A204.1 (cell line): ENCODE measurements at regions not wholly inside any gene's neighbourhood (a gene's known extent, or its start where the extent isn't known, plus 50 kb on each side); places are given as distances from the start of the nearest gene placed in this dataset.
"Not testable (repeated sequence)": the region's sequence is repeated elsewhere in the genome, so short reads cannot be mapped to it uniquely, and the experiment has no call there.

Experiments
- FAIRE-seq: peaks from 2 replicates; lab custom pipeline; 2012; peaks lifted over from hg19 to GRCh38; lab: Jason Lieb, UNC

DNA sequence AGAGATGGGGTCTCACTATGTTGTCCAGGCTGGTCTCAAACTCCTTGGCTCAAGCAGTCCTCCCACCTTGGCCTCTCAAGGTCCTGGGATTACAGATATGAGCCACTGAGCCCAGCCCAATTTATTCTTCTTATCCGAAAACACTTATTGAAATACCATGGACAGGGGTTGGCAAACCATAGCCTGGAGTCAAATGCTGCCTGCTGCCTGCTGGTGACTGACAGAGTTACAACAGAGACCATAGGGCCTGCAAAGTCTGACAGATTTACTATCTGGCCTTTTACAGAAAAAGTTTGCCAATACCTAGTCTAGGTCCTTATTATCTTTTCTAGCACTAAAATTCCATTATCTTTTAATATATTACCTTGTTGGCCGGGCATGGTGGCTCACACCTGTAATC, 87.1 kb upstream of the ZNF281 start:
- FAIRE-seq, result no peak

DNA sequence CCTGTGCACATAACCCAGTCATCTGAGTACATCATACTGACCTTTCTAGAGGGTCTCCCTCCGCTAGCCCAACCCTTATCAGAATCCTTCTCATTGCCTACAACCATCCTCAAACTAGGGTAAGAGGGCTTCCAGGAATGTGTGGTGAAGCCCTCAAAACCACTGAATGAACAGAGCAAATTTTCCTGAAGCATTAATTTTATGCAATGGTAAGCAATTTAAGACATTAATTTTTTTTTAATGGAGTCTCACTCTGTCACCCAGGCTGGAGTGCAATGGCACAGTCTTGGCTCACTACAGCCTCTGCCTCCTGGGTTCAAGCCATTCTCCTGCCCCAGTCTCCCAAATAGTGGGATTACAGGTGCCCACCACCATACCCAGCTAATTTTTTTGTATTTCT, 86.1 kb upstream of the ZNF281 start:
- no peak for FAIRE-seq

DNA sequence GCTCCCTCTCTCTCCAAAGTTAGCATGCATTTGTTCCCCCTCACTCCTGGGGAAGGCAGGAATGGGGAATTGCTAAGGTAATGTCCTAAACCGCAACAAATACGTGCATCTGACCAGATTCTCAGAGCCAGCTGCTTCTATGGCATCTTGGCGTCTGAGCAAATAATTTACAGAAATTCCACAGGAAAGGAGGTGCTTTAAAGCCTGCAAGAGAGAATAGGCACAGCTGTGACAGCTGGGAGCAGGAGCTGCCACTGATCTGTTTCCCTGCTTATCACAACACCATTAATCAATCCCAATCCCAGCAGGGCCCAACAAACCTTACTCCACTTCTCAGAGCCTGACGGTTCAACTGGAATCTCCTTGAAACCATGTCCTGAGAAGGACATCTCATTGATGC, 83.5 kb upstream of the ZNF281 start:
- no peak for FAIRE-seq

DNA sequence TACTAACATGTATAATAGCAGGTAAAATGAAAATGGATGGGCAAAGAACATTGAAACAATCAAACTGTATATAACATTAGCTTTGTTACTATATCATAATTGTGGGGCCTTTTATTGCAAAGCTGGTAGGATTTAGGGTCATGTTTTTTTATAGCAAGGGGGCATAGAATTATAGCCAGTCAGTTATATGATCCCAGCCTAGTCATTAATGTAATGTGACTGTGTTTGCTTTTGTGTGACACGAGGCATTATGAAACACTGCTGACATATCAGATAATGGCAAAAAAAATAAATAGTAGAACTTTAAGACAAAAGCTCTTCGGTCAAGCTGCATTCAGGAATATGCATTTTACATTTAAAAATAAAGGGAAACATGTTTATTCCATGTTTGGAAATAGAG, 81.3 kb upstream of the ZNF281 start:
- FAIRE-seq, result no peak

DNA sequence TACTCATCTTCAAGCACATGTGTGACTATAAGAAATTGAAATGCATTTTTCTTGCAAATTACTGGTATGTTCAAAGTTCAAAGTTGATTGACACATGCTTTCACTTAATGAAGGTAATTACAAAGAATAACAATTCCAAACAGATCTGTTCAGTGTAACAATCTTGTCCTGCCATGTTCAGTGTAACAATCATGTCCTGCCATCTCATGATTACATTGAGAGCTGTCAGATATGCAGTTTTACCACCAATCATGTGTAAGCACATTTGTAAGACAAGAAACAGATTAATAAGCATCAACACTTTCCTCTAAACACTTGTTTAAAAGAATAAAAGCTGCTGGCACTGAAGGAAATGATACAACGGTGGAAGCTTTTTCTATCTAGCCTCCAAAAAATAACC, 80.3 kb upstream of the ZNF281 start:
- FAIRE-seq, result no peak

DNA sequence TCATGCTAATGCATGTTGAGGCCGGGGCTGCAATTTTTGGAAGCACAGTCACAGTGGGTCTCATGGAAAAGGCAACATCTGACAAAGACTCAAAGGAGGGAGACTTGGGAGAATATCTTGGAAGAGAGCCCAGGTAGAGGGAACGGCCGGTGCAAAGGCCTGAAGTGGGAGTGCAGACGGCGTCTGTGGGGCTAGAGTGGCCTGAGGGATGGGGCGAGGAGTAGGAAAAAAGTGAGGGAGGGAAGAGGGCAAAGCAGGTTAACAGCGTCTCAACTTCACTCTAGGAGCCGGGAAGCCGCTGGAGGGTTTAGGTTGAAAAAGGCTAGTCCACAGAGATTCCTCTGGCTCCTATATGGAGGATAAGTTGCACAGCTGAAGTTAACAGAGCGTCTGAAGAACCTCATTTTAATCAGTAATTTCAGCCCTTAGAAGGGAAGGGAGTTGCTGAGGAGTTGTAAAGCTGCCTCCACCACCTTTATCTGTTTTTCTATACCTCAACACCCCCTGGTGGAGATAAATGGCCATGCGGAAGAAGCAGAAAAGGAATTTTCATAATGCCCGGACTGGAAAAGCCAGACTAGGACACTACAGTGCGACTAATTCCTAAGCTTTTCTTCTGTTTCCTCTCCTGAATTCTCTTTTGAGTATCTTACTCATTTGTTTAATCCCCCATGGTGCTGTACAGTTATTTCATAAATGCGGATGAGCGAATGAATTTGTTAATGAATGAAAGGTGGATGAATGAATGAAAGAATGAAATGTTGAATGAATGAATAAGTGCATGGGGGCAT, 78.7 kb upstream of the ZNF281 start:
- FAIRE-seq, result peak; percentile 59

DNA sequence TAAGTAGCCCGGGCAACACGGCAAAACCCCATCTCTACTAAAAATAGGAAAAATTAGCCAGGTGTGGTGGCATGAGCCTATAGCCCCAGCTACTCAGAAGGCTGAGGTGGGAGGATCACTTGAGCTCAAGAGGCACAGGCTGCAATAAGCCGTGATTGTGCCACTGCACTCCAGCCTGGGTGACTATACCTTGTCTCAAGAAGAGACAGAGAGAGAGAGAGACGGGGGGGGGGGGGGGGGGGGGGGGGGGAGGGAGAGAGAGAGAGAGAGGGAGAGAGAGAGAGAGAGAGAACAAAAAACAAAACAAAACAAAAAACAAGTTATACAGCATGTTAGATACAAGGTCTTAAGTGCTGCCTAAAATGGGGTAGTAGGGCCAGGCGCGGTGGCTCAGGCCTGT, 77.8 kb upstream of the ZNF281 start:
- FAIRE-seq, result no peak

DNA sequence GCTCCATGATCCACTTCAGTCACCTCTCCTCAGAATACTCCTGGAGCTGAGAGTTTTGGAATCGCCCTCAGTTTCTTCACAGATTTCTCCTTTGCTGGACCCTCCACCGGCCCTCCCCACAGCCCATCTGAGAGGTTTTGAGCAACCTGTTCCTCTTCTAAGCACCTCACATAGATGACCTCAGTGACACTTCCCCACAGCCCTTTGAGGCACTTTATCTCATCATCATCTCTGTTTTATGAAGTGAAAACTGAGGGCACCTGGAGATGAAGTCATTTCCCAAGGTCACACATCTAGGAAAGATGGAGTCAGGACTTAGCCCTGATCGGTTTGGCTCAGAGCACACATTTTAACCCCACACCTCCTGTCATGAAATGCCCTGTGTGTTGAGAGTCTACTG, 76.8 kb upstream of the ZNF281 start:
- no peak for FAIRE-seq

DNA sequence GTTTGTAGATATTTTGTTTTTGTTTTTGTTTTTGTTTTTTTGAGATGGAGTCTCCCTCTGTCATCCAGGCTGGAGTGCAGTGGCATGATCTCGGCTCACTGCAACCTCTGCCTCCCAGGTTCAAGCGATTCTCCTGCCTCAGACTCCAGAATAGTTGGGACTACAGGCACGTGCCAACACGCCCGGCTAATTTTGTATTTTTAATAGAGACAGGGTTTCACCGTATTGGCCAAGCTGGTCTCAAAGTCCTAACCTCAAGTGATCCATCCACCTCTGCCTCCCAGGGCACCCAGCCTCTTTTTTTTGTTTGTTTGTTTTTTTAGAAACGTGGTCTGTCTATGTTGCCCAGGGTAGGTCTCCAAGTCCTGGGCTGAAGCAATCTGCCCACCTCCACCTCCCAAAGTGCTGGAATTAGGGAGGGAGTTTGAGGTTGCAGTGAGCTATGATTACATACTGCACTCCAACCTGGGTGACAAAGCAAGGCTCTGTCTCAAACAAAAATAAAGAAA, 74.7 kb upstream of the ZNF281 start:
- FAIRE-seq, result not testable (repeated sequence)

DNA sequence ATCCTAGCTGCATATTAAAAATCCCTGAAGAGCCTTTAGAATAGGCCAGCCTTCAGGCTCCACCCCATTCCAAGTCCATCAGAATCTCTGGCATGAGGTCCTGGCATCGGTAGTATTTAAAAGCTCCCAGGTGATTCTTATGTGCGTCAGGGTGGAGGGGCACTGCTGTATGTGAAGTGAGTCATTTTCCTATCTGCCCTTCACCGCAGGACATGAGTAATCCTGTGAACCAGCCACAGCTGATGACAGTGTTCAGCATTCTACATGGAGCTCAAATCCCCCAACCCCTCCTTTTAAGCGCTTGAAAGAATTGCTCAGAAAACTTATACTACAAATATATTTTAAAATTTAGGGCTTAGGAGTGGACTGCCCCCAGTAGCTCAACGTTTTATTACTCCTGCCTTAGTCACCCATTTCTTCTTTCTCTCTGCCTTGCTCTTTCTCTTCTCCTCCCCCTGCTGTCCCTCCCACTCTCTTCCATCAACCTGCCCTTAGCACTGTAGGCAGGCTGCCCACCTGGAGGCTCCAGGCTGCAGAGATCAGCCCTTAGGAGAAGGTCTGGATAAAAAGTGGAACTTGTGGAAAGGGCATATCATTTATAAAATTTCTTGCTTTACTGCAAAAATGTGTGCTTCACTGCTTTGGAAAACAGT, 73.8 kb upstream of the ZNF281 start:
- no peak for FAIRE-seq

DNA sequence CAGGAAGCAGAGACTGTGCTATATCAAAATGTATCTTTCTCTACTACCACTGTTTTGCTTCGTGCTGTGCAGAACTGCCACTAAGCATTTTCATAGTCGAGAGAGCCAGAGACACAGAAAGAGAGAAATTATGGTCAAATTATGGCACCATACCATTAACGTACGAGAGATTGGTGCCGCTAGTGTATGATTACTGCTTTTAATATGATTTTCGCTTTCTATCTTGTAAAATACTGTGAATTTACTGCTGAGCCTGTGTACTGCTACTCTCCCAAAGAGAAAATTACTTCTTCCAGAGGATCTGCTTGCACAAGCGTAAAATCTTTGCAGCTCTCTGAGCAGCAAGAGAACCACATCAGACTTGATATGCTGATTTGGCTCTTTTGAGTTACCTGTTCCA, 71.1 kb upstream of the ZNF281 start:
- no peak for FAIRE-seq

DNA sequence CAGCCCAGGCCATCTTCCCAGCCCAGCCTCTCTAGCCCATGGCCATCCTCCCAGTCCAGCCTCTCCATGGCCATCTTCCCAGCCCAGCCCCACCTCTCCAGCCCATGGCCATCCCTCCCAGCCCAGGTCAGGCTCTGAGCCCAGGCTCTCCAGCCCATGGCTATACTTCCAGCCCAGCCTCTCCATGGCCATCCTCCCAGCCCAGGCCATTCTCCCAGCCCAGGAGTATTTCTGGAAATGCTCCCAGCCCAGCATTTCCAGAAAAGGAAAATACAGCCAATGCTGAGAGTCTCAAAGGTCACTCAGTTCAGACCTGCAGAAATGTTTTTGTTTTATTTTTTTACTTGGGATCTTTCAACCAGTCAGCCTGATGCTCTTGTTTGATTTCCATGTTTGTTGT, 70.0 kb upstream of the ZNF281 start:
- FAIRE-seq, result no peak

DNA sequence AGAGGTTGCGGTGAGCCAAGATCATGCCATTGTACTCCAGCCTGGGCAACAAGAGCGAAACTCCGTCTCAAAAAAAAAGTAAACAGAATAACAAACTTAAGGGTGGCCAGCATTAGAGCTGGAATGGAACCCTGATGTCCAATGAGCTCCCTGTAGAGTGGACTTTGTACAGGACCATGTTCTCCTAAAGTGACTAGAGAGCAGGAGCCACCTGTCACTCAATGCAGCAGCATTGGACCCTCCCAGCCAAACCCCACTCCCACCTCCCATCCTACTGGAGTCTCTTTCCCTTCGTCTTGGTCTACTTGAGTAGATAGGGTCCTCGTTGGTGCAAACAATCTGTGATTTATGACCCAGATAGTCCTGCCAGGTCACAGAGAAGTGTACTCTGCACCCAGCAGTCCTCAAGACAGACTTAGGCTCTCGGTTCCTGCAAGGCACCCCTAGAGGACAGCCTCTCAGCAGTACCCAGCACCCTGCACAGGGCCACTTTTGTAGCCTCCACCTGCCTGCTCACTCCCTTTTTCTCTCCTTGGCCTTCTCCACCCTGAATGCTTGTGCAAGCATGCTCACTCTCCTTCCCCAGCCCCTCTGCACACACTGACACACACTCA, 69.2 kb upstream of the ZNF281 start:
- FAIRE-seq, result no peak

DNA sequence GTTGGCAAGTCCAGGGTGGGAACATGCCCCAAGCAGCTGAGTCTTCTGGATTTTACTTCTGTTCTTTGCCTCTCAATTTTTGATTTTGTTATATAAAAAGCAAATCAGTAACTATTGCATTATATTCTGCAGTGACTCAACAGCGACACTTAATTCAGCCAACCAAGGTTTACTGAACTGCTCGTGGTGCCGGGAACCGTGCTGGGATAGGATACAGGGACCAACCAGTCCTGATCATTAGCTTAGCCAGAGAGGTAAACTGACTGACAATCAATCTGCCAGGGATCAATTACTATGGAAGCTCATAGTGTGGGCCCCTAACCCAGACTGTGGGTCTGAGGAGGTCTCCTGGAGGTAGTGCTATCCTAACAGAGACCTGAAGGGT, 68.4 kb upstream of the ZNF281 start:
- FAIRE-seq, result no peak

DNA sequence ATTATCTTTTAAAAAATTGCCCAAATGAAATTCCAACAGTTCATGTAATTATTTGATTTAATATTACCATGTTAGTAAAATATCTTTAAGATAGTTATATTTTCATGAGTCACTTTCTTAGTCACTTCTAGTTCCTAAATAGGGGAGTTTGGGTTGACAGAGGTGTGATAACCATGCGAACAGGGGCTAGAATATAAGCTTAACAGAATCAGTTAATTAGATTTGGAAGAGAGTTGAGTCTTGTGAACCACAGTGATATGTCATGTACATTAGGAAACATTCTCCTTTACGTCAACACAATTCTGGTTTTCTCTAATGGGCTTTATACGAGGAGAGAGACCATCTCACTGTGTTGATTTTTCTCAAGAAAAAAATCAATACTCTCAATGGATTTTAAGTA, 64.8 kb upstream of the ZNF281 start:
- no peak for FAIRE-seq

DNA sequence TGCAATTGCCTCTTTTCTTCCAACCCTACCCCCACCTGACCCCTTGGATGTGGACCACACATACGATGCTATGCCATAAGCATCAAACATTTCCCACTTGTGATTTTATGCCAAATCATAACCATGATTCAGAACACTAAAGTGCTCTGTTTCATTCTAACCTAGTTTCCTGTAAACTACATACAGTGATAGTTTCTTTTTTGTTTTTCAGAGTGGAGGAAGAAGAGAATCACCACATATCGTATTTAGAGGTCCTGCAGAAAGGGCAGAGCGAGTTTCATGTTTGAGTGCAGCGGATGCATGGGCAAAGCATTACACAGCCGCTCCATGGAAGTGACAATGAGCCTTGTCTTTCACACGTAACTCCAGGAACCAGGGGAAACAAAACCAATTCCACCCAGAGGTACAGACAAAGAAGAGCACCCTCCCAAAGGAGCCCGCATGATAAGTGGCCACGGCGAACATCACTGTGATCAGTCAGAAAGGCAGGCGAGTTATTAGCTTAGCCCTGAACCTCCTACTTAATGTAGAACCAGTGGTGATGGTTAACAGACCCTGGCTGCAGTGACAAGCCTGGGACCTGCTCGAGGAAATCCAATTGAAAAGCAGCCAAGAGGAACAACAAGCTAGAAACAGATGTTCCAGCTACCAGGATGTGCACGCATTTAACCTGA, 64.0 kb upstream of the ZNF281 start:
- no peak for FAIRE-seq

DNA sequence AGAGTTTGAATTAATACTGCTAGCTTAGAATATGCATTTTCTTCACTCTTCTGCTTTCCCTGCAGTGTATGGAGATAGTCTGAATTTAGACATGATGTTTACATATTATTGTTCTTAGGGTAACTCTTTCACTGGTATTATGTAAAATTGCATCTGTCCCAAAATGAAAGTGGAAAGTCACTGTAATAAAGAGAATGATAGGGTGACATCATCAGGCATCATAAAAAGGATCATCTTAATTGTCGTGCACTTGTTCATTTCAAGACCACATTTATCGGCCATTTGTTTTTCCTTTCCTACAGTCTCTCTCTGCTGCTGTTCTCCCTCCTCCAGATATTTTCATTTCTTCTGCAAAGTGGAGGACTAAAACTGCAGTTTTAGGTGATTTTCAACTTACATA, 61.9 kb upstream of the ZNF281 start:
- no peak for FAIRE-seq

DNA sequence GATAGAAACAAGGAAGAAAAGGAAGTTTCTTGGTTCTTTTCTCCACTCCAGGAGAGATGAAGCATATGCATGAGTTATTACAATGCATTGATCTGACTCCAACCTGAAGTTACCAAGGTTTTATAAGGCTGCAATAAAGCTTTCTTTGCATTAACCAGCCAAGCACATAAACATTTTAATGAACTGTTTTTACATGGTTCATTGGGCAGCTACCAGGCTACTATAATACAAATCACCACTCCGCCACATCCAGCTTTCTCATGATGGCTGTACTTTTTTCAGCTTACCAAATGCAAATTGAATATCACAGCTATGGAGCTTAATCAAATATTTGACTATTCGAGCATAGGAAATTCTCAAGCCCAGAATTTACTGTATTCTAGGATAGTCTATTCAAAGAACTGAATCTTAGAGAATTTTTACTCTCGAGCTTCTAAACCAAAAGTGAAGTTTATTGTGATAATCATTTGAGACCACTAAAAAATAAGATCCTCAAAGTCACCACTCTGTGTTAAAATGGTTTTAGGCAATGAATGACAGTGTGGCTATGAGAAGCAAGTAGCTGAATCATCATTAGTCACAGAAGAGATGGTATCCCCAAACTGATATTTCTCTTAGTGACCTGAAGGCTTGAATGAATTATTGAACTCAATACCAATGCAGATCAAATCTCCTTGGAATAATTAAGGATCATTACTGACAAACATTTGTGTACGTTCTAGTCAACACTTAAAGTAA, 58.6 kb upstream of the ZNF281 start:
- no peak for FAIRE-seq

DNA sequence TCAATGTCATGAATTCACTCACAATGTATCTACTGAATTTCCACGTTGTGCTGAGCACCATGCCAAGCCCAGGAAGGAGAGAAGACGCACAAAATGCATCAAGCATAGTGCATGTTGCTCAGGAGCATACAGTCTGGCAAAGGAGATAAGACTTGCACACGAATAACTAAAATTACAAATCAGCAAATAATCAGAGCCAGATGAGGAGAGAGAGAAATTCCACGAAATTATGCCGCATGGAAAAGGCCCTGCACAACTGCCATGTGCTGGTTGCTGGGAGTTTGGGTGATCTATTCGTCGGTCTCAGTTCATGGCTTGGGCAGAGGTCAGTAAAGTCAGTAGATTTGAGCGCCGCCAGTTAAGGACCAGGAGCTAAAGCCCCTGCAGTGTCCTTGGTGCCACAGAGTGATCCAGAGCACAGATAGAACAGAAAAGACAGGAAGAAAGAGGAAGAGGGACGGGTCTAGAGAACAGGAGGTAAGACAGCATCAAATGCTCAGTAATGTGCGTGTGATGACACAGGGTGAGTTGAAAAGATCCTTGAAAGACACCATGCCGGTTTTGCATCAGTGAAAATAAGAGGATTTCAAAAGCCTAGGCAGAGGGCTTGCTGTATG, 55.1 kb upstream of the ZNF281 start:
- FAIRE-seq, result no peak
